ENCODE measurements at regions not wholly inside any gene's neighbourhood (a gene's known extent, or its start where the extent isn't known, plus 50 kb on each side); places are given as distances from the start of the nearest gene placed in this dataset.

DNA sequence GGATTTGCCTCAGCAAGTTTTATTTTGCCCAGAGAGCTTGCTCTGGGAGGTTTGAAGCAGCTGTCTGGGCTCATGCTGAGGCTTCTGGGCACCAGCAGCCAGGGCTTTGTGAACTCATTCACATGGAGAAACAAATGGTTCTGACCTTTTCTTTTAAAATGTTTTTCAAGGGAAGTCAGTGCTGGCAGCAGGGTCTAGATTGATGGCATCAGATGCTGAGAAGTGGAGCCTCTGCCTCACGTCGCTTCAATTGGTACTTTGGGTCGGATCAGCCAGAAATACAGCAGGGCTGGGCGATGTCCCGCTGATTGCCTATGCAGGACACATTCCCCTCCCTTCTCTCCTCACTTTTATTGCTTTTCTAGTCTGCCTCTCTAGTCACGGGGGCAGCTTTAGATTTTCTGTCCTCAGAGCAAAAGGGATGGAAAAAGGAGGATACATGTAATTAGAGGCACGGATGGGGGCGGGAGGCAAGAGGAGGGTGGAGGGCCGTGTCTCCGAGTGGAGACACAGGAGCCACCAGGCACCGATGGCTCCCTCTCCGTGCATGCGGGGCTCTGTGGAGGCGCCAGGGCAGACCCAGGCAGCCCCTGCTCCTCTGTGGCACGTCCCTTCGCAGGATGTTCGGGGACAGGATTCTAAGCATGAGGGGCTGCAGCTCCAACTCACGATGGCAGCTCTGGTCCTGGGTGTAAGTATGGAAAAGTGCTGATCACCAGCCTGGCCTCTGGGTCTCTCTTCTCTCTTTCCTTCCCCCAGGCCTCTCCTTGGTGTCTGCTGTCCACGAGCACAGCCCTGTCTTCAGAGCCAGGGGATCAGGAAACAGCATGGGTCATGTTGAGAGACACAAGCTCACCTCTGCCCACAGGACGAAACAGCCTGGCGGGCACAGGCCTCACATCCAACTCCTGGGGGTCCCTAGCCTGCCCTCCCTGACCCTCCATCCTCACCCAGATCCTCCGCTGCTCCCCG lies 116.1 kb downstream of the FAM43A start:
- Histone ChIP-seq H3K27me3 (ENCODE audit: insufficient read depth, low read depth, severe bottlenecking) (no peaks in the 10 kb centered on the region), H3K4me3 (ENCODE audit: low read depth, low read length) (no peak overlapping the region), H3K36me3 (no peaks in the 10 kb centered on the region), H3K9me3 (ENCODE audit: severe bottlenecking) (no peaks in the 10 kb centered on the region), H3K27ac (no peak overlapping the region)
- DNase-seq, result no peak
- TF ChIP-seq, protein P1, sequence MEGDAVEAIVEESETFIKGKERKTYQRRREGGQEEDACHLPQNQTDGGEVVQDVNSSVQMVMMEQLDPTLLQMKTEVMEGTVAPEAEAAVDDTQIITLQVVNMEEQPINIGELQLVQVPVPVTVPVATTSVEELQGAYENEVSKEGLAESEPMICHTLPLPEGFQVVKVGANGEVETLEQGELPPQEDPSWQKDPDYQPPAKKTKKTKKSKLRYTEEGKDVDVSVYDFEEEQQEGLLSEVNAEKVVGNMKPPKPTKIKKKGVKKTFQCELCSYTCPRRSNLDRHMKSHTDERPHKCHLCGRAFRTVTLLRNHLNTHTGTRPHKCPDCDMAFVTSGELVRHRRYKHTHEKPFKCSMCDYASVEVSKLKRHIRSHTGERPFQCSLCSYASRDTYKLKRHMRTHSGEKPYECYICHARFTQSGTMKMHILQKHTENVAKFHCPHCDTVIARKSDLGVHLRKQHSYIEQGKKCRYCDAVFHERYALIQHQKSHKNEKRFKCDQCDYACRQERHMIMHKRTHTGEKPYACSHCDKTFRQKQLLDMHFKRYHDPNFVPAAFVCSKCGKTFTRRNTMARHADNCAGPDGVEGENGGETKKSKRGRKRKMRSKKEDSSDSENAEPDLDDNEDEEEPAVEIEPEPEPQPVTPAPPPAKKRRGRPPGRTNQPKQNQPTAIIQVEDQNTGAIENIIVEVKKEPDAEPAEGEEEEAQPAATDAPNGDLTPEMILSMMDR (IDR thresholded peaks at IDR 0.05; ENCODE audit: low read depth, low read length), result no peak

GRCh38 chr3:194804796-194805195 lies 119.1 kb downstream of the FAM43A start:
- TF ChIP-seq, protein P1 (IDR thresholded peaks at IDR 0.05; ENCODE audit: low read depth, low read length), result no peak
- no peak overlapping the region for H3K4me3 ChIP-seq (ENCODE audit: low read depth, low read length)
- DNase-seq, result no peak
- no peaks in the 10 kb centered on the region for H3K9me3 ChIP-seq (ENCODE audit: severe bottlenecking)
- no peaks in the 10 kb centered on the region for H3K36me3 ChIP-seq
- no peaks in the 10 kb centered on the region for H3K27me3 ChIP-seq (ENCODE audit: insufficient read depth, low read depth, severe bottlenecking)
- H3K27ac ChIP-seq, result no peak overlapping the region

DNA sequence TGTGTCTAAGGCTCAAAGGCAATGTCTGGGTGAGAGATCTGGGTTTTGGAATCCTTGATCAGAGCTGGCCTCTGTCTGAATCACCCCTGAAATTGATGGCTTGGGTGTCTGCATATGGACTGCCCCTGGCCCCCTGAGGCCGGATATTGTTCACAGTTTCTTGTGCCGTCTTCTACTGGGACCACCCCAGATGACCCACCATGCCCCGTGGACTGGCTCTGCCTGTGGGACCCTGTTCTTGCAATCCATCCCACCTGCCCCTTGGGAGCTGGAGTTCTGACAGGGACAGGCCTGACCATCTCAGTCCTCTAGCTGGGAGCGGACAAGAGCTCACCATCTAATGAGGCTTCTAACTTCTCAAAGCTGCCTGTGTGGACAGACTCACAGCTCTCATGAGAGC lies 119.9 kb downstream of the FAM43A start:
- Histone ChIP-seq H3K36me3 (no peaks in the 10 kb centered on the region), H3K27ac (no peak overlapping the region), H3K9me3 (ENCODE audit: severe bottlenecking) (no peaks in the 10 kb centered on the region), H3K4me3 (ENCODE audit: low read depth, low read length) (no peak overlapping the region), H3K27me3 (ENCODE audit: insufficient read depth, low read depth, severe bottlenecking) (no peaks in the 10 kb centered on the region)
- TF ChIP-seq, protein P1 (IDR thresholded peaks at IDR 0.05; ENCODE audit: low read depth, low read length), result no peak
- no peak for DNase-seq

GRCh38 chr3:194806991-194807630 lies 121.4 kb downstream of the FAM43A start:
- H3K27ac ChIP-seq, result no peak overlapping the region
- TF ChIP-seq, protein P1 (IDR thresholded peaks at IDR 0.05; ENCODE audit: low read depth, low read length), result no peak
- H3K27me3 ChIP-seq (ENCODE audit: insufficient read depth, low read depth, severe bottlenecking), result no peaks in the 10 kb centered on the region
- H3K9me3 ChIP-seq (ENCODE audit: severe bottlenecking), result no peaks in the 10 kb centered on the region
- H3K36me3 ChIP-seq, result no peaks in the 10 kb centered on the region
- H3K4me3 ChIP-seq (ENCODE audit: low read depth, low read length), result no peak overlapping the region
- DNase-seq, result no peak

GRCh38 chr3:194808640-194809097 lies 123.0 kb downstream of the FAM43A start:
- TF ChIP-seq, protein P1 (IDR thresholded peaks at IDR 0.05; ENCODE audit: low read depth, low read length), result no peak
- Histone ChIP-seq H3K9me3 (ENCODE audit: severe bottlenecking) (no peaks in the 10 kb centered on the region), H3K27me3 (ENCODE audit: insufficient read depth, low read depth, severe bottlenecking) (no peaks in the 10 kb centered on the region), H3K27ac (no peak overlapping the region), H3K36me3 (no peaks in the 10 kb centered on the region), H3K4me3 (ENCODE audit: low read depth, low read length) (no peak overlapping the region)
- no peak for DNase-seq

All from WERI-Rb-1 (cell line).